HG02943 (cell line): ENCODE measurements at regions not wholly inside any gene's neighbourhood (a gene's known extent, or its start where the extent isn't known, plus 50 kb on each side); places are given as distances from the start of the nearest gene placed in this dataset.
A peak's percentile ranks its signal among the peaks of the same experiment; 100 is the strongest.

Source experiments
- ATAC-seq: cut with Tn5 transposase; IDR thresholded peaks from one replicate; pipeline ENCODE4 v1.9.1; 2021; ENCODE audit warnings: mild to moderate bottlenecking, low read depth, moderate library complexity; ENCODE audit not compliant: unreplicated experiment

DNA sequence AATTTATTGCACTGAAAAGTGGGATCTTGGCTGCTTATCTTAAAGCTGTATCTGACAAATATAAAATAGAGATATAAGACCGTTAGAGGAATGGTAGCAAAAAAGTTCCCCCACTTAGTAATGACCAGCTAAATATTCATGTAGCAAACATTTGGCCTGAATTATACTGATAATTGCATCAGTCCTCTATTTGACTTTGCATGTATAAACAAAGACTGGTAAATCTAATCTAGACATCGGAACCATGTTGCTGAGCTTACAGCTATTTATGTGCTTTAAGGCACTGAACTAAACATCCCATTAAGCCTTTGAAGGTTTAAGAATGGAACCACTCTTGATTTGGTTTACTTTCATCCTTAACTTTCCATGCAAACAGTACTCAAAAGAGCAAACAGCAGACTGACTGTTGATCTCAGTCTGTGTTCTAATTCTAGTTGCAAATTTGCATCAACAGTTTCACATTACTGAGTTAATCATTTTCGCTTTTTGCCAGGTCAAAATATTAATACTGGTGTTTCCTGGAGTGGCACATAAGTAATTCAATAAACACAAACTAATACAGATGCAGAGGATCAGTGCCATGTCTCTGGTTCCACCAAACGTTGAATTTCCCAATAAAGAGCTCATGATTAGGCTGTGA is 203.5 kb upstream of the HTR2A start:
- peak; percentile 80 for ATAC-seq

DNA sequence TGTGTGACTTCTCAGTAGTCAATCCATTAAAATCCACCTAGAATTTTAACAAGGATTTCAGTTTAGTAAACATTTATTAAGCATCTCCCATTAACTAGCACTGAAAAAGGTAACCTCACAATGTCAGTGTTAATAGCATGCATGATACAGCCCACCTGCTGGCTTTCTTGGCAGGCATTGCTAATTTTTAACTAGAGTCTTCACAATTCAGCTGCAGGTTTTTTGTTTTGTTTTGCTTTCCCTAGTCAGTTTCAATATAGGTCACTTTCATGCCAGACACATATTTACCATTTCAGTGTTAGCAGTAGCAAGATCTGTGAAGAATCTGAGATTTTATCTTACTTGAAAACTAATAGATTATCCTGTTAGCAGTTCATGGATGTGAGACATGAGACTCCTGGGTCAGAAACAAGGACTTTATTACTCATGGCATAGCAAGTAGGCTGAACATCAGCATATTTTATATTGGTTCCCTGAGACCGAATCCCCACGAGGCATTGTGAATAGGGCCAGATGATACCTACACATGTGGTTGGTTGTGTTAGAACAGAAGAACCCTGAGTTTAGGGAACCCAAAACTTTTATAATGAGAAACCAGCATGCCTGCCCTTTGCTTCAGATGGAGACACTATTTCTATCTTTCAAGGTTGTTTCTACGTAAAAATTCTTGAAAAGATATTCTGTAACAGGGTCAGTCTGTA is 198.0 kb upstream of the HTR2A start:
- ATAC-seq: peak; percentile 94

GRCh38 chr13:47092202-47092601 is 195.3 kb upstream of the HTR2A start:
- no peak for ATAC-seq

DNA sequence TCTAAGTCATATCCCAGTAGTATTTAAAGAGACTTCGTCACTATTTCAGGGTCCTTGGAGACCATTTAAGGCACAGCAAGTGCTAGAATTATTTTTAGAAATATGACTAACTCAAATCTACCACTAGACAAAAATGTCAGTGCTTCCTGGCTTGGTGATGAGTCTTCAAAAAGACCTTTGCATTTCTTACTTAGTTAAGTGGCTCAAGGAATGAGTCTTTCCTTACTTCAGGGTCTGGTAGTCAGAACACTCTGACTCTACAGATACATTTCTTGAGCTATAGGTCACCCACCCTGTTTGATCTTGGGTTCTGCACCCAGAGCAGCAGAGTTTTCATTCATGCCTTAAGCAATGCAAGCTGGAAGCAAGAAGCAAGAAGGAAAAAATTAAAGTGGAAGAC is 191.0 kb upstream of the HTR2A start:
- no peak for ATAC-seq

DNA sequence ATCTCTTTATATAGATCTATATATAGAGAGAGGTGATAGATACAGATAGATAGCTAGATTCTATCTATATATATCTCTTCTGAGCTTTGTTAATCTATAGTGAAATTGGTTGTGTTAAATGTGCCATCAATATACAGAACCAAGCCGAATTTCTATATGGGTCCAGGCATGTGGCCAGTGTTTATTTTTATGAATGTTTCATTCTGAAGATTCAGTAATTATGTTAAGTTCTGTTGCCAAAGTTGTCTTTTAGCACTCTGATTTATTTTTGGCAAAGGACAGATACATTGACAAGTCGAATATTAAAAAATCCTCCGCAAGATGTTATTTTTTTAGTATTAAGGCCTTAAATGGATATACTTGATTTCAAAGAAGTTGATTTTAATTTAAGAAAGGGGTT is 190.4 kb upstream of the HTR2A start:
- ATAC-seq: no peak

DNA sequence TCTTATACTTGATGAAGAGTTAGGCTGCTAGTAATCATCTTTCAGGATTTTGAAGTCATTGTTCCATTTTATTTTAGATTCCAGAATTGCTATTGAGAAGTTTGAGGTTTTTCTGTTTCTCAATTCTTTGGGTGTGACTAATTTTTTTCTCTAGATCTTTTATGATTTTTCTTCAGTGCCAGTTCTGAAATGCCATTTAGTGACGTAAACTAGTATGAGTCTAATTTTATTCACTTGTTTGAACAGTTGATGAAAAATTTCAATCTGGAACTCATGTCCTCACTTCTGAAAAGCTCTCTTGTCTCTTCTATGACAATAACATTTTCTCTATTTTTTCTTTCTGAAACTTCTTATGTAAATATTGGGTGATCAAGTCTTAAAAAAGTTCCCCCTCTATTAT is 188.5 kb upstream of the HTR2A start:
- ATAC-seq: no peak

DNA sequence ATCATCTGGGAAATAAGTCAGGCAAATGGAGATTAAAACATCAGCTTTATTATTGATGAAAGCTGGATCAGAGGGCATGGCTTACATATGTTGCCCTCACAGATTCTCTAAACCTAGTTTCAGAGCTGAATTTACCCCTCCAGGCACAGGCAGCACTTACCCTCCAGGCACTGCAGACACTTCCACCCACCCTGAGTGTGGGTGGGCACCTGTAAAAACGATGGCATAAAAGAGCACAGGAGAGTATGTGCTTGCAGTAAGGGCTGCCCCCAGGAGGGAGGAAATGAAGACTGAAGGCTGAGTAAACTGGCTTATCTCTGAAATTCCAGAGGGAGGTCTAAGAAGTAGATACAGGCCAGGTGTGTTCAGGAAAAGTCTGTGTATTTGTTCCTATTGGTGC is 185.0 kb upstream of the HTR2A start:
- no peak for ATAC-seq

DNA sequence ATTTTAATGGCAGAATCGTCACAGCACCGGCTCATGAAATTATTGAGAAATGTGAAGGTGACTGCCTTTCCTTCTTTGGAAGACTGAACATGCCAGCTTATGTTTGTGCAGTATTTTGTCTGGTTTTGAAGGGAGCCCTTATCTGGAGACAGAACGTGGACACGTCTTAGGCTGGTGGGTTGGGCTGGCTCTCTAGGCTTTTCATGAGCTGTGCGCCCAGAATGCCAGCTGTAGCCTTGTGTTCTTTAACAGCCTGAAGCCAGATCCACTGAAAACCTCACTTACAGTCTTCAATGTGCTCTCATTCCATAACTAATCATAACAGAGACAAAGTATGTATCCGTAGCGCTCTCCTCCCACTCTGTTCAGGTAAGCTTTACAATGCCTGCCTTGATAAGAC is 184.4 kb upstream of the HTR2A start:
- ATAC-seq: no peak

- no peak for ATAC-seq
Observed at GRCh38 chr13:47080621-47081020, 183.8 kb upstream of the HTR2A start.

DNA sequence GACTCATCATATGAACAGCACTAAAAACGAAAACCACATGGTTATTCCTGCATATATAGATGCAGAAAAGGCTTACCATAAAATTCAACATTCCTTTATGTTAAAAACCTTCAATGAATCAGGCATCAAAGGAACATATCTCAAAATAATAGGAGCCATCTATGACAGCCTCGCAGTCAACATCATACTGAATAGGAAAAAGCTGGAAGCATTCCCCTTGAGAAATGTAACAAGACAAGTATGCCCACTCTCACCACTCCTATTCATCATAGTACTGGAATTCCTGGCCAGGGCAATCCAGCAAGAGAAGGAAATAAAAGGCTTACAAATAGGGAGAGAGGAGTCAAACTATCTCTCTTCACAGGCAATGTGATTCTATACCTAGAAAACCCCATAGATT is 179.6 kb upstream of the HTR2A start:
- no peak for ATAC-seq

DNA sequence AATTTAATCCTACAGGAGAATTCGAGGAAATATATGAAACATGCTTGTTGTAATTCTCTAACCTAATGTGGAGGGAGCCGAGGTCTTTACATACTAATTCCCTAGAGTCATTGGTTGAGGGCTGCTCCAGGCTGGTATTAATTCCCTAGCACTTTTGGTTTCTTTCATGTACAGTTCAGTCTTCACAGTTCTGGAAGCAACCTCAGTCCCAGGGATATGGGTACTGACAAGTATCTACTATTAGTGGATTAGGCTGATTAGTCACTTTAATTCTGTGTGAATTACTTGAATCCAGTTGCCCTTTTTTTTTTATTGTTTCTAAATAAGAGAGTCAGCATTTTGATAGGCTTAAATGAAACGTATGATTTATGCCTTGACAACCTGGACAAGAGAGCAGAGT is 172.3 kb upstream of the HTR2A start:
- ATAC-seq: no peak

DNA sequence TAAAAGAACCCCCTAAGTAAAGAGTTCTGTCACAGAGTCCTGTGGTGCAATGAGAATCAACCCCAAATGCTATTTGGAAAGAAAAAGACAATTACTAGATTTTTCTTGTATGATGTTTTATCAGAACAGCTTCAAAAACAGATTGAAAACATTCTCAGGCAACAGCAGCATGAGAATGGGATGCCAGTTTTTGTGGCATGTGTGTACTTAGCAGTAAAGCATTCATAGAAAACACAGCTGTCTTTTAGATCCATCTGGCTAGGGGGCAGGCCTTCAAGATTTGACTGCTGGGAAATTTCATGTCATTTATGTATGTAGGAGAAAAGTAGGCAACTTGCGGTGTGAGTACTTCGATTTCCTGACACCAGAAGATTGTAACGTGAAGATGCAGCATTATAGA is 170.5 kb upstream of the HTR2A start:
- ATAC-seq: no peak

- ATAC-seq: no peak
Observed at GRCh38 chr13:47066226-47066625, 169.4 kb upstream of the HTR2A start.

DNA sequence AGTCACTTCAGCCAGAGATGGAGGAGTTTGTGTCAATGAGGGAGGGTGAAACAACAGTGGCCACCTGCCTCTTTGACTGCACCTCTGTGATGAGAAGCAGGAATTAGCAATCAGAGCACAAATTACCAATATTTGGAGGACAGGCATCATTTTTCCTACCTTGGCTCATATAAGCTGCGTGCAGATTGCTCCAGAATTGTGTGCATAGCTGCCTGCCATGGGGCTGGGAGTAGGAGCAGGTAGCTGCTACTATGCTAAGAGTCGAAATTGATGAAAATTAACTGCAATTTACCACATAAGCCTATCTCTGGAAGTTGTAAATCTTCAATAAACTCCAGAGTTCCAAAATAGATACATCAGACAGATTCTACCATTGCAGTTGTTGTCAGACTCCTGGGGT is 167.5 kb upstream of the HTR2A start:
- ATAC-seq: no peak

- no peak for ATAC-seq
Observed at GRCh38 chr13:47049276-47049989, 152.6 kb upstream of the HTR2A start.

DNA sequence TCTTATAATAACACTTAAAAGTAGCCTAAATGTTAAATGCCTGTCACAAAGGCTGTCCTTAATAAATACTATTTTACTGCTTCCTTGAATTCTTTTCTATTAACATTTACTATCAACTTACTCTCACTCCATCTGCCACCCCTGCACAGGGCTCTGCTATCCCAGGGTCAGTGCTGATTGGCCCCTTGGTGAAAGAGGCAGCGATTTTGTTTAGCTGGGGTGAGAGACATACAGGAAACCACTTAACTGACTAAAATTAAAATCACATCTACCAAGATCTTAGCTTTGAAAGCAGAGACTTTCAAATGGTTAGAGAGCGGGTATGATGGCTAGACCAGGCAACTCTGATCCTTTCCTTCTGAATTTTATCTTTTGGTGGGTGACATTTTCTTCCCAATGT is 149.9 kb upstream of the HTR2A start:
- no peak for ATAC-seq

GRCh38 chr13:47044842-47045241 is 148.0 kb upstream of the HTR2A start:
- ATAC-seq: no peak

DNA sequence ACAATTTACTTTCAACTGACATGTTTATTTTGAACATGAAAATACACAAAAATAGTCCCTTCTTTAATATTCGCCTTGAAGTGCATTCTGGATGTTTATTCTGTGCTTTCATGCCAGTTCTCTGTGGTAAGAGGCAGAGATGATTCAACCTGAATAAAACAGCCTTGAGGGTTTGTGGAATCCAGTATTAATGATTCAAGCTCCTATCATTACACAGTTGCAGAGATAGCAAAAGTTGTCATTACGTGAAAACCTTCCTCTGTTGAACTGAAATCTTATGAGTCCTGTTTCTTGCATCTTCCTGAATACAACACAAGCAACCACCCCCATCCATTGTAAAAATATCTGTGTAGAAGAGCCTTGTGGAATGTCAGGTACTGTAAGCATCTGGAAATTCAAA is 142.3 kb upstream of the HTR2A start:
- no peak for ATAC-seq

DNA sequence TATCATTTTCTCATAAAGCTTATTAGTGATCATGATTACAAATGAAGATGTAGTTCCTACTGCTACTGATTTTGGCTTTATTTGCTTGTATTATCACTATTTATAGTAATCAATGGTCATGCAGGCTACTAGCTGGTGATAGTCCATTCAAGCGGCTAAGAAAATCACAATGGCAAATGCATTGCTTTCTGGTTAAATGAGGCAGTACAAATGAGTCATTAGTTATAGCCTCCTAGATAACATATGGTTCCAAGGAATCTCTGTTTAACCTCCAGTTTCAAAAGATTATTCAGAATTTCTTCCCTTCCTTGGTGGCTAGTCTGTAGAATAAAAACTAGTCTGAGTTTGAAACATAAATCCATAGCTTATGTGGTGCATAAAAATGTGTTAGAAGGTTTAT is 141.3 kb upstream of the HTR2A start:
- ATAC-seq: no peak

DNA sequence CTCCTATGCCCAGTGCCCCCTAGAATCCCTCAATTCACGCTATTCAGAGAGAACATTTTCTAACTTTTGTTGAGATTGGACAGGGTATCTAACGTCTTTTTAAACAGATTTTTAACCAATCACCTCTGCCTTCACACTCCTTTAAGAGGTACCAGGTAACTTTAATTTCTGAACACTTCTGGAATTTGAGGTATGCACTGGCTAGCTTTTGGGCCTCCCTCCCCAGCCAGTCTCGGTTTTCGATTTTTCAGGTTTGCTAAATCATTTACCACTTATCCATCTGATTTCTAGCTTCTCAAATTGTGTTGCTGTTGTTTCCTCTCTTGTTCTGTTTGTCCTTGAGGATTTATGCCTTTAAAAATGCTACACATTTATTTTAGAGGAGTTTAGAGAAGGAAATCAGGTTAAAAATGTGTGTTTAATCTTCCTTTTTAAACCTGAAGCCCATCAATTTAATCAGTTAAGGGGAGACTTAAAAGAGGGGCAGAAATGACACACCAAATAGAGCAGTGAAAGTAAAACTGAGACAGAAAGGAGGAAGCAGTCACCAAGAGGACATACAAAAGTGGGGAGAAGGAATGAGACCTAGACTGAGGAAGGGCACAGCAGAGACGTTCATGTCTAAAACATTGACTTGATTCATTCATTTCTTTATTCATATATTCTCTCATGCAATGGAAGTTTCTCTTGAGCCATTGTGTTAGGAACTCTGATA is 139.6 kb upstream of the HTR2A start:
- ATAC-seq: peak; percentile 99

- ATAC-seq: no peak
Observed at GRCh38 chr13:47033216-47033615, 136.4 kb upstream of the HTR2A start.
